Tibial artery (tissue), 4 donors: ENCODE measurements at regions not wholly inside any gene's neighbourhood (a gene's known extent, or its start where the extent isn't known, plus 50 kb on each side); places are given as distances from the start of the nearest gene placed in this dataset.

ENCODE experiments used
- DNase-seq, 2 donors: peaks; one replicate each; pipeline ENCODE4 v3.0.0-alpha.2; 2019
- H3K27ac ChIP-seq, 2 donors: fragments of 200-600 bp; sonication (generic) in 1 of 2; 1 replicate in 1 of 2; 2 replicates in 1 of 2; pipeline ENCODE4 v1.5.1; 2018 to 2019; ENCODE audit warnings: mild to moderate bottlenecking in 1 of 2
- H3K27me3 ChIP-seq, 2 donors: fragments of 200-600 bp; sonication (generic) in 1 of 2; one replicate each; pipeline versions ENCODE4 v1.5.1 to v1.6.0; 2016 to 2019
- H3K36me3 ChIP-seq, 3 donors: fragments of 200-600 bp; sonication (generic) in 2 of 3; one replicate each; pipeline ENCODE4 v1.5.1; 2016 to 2019; ENCODE audit warnings: mild to moderate bottlenecking in 2 of 3
- H3K4me1 ChIP-seq, 4 donors: fragments of 200-600 bp; sonication (generic) in 2 of 4; 1 replicate in 3 of 4; 2 replicates in 1 of 4; pipeline ENCODE4 v1.5.1; 2016 to 2019
- H3K4me3 ChIP-seq, 2 donors: fragments of 200-600 bp; sonication (generic) in 1 of 2; 1 replicate in 1 of 2; 2 replicates in 1 of 2; pipeline ENCODE4 v1.5.1; 2018 to 2019; ENCODE audit warnings: mild to moderate bottlenecking in 2 of 2
- H3K9me3 ChIP-seq, 3 donors: fragments of 200-600 bp; sonication (generic) in 1 of 3; one replicate each; pipeline ENCODE4 v1.5.1; 2016 to 2019
- CTCF ChIP-seq, 2 experiments: fragments of 200-600 bp in 1 of 2; fragments of 450-650 bp in 1 of 2; IDR thresholded peaks; one replicate each; pipeline ENCODE4 v1.5.1; 2017 to 2019; ENCODE audit warnings: antibody characterized with exemption in 2 of 2, mild to moderate bottlenecking in 1 of 2, moderate library complexity in 1 of 2
- intact Hi-C: fragments of 100-400 bp; cut with DNase I; formaldehyde crosslinking; loops from one replicate; pipeline ENCODE4 v1.15.0; 2023; ENCODE audit warnings: low total_unique reads

- Histone ChIP-seq H3K36me3 (no peaks in the 10 kb centered on the region), H3K27ac (no peak overlapping the region), H3K9me3 (no peaks in the 10 kb centered on the region), H3K4me1 (no peaks in the 10 kb centered on the region), H3K4me3 (no peak overlapping the region), H3K27me3 (no peaks in the 10 kb centered on the region)
- no peak for TF ChIP-seq CTCF (IDR thresholded peaks at IDR 0.05)
- DNase-seq = no peak
- intact Hi-C loops = no loop called here
These were observed 231.9 kb downstream of the CLIC5 start for GRCh38 chr6:45783716-45784115.

- Histone ChIP-seq H3K9me3 (no peaks in the 10 kb centered on the region), H3K27me3 (no peaks in the 10 kb centered on the region), H3K27ac (no peak overlapping the region), H3K36me3 (no peaks in the 10 kb centered on the region), H3K4me1 (no peaks in the 10 kb centered on the region), H3K4me3 (no peak overlapping the region)
- intact Hi-C loops = no loop called here
- TF ChIP-seq CTCF (IDR thresholded peaks at IDR 0.05) = no peak
- no peak for DNase-seq
These were observed 233.8 kb downstream of the CLIC5 start for GRCh38 chr6:45781890-45782289.

GRCh38 chr6:45780523-45780922, 235.1 kb downstream of the CLIC5 start:
- intact Hi-C loops = no loop called here
- TF ChIP-seq CTCF (IDR thresholded peaks at IDR 0.05) = no peak
- H3K27me3 ChIP-seq = no peaks in the 10 kb centered on the region
- no peaks in the 10 kb centered on the region for H3K9me3 ChIP-seq
- no peak overlapping the region for H3K27ac ChIP-seq
- H3K36me3 ChIP-seq = no peaks in the 10 kb centered on the region
- DNase-seq = no peak
- no peaks in the 10 kb centered on the region for H3K4me1 ChIP-seq
- no peak overlapping the region for H3K4me3 ChIP-seq

- Histone ChIP-seq H3K4me1 (no peaks in the 10 kb centered on the region), H3K27me3 (no peaks in the 10 kb centered on the region), H3K27ac (no peak overlapping the region), H3K4me3 (no peak overlapping the region), H3K9me3 (no peaks in the 10 kb centered on the region), H3K36me3 (no peaks in the 10 kb centered on the region)
- intact Hi-C loops = no loop called here
- TF ChIP-seq CTCF (IDR thresholded peaks at IDR 0.05) = no peak
- no peak for DNase-seq
These were observed 240.5 kb downstream of the CLIC5 start for GRCh38 chr6:45775026-45775697.

GRCh38 chr6:45773906-45774305, 241.8 kb downstream of the CLIC5 start:
- no peak for TF ChIP-seq CTCF (IDR thresholded peaks at IDR 0.05)
- no peaks in the 10 kb centered on the region for H3K4me1 ChIP-seq
- intact Hi-C loops = no loop called here
- no peaks in the 10 kb centered on the region for H3K9me3 ChIP-seq
- H3K36me3 ChIP-seq = no peaks in the 10 kb centered on the region
- no peak for DNase-seq
- H3K4me3 ChIP-seq = no peak overlapping the region
- H3K27me3 ChIP-seq = no peaks in the 10 kb centered on the region
- H3K27ac ChIP-seq = no peak overlapping the region
